Eye (tissue), 1 donor: ENCODE measurements at regions not wholly inside any gene's neighbourhood (a gene's known extent, or its start where the extent isn't known, plus 50 kb on each side); places are given as distances from the start of the nearest gene placed in this dataset.
A peak's percentile ranks its signal among the peaks of the same experiment; 100 is the strongest.
"Not testable (repeated sequence)": the region's sequence is repeated elsewhere in the genome, so short reads cannot be mapped to it uniquely, and the experiment has no call there.

Experiments used
- DNase-seq: peaks from one replicate; pipeline ENCODE4 v3.0.0-alpha.2; 2015

DNA sequence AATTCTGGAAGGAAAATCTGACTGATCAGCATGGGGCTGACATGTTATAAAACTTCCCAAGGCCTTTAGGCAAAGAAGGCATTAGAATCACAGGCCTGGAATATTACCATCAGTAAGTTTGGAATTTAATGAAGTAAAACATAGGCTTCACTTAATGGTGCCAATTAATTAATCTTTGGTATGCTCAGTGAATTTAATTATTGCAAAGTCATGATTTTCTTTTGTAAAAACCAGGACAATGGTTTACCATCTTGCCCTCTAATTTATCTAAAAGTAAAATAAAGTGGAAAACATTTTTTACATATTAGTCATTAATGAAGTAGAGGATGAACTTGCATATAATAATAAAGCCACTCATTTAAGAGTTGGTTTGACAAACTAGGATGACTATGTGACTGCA is 220.3 kb downstream of the SEC23IP start:
- no peak for DNase-seq

DNA sequence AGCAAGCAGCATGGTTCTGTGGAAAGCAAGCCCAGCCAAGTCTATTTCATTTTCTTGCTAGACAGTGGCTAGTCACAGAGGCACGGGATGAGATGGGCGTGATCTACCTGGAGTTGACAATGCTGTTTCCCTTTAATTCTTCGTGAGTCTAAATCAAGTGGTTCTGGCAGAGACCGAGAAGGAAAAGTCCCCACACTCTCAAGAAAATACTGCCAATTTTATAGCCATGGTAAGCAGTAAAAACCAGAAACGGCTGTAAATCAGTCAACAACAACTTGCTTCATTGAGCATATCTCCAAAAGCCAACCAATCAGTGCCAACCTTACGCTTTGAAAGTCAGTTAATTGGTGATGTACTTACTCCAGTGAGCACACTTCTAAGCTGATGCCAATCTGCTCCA is 223.4 kb downstream of the SEC23IP start:
- DNase-seq, result no peak

DNA sequence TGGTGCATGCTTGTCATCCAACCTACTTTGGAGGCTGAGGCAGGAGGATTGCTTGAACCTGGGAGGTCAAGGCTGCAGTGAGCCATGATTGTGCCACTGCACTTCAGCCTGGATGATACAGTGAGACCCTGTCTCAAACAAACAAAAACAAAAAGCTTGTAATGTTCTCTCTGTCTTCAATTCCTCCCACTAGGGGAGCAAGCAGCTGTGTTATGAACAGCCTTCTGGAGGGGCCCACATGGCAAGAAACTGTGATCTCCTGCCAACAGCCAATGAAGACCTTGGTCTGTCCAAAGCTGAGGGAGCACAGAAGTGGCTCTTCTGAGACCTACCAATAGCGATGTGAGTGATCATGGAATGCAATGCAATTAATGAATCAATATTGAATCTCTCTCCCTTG is 229.2 kb downstream of the SEC23IP start:
- no peak for DNase-seq

DNA sequence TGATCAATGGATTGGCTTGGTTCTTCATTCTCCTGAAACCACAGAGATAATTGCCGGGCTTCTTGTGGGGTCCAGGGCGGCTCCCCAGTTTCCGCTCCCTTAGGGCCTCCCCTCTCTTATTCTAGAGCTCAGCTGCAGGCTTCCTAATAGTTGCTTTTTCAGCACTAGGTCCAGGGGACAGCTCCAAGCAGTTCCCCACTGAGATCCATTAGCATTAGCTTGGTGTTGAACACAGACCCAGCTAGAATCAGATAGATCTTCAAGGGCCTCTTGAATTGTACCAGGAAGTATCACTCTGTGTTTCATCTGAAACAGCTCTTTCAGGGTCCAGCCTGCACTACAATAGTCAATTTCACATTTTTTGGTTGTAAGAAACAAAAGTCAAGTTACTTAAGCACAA is 238.7 kb downstream of the SEC23IP start:
- peak; percentile 82 for DNase-seq

DNA sequence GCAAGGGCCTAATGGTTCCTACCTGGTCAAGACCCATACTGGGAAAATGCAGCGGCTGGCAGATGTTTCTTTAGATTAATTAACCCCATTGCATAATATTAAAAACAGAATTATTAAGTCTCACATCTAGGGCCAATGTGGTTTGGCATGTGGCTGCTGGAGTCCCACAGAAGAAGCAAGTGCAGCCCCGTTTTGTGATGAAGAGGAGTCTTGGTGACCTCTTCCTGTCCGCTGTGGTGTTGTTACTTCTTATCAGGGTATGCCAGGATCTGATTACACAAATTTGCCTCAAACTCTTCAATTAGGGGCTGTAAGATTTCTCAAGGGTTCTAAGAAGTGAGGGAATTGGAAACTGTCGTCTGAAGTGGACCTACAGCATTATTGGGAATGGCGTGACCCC is 240.3 kb downstream of the SEC23IP start:
- DNase-seq, result no peak

DNA sequence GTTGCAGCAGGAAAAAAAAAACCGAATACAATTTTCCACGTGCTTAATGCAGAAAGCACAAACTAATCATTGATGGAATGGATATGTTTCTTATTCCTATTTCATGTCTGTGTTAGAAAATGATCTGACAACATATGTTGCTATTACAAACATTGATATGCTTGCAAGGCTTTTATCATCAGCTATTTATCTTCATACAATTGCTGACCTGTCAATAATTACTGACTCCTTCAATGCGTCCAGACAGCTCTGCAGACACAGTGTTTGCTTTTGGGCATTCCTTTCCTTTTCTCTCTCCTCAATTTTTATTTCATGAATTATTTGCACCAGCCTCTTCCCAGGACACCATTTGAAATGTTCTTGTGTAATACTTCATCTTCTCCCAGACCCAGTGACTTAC is 246.2 kb downstream of the SEC23IP start:
- DNase-seq, result no peak

DNA sequence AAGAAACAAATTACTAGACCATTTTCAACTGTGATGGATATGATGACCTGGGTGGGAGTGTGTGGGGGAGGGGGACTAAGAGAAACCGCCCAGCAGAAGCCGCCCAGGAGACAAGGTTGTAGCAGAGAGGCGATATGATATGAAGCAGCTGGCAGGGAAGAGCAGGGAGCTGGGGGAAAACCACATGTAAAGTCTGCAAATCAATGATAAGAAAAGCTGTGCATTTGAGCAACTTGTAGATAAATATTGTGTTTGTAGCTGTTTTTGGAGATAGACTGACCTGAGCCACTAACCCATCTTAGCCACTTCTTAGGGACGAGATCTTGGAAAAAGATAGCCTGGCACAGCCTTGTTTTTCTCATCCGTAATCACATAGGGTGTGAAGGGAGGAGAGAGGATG is 252.6 kb downstream of the SEC23IP start:
- DNase-seq, result no peak

DNA sequence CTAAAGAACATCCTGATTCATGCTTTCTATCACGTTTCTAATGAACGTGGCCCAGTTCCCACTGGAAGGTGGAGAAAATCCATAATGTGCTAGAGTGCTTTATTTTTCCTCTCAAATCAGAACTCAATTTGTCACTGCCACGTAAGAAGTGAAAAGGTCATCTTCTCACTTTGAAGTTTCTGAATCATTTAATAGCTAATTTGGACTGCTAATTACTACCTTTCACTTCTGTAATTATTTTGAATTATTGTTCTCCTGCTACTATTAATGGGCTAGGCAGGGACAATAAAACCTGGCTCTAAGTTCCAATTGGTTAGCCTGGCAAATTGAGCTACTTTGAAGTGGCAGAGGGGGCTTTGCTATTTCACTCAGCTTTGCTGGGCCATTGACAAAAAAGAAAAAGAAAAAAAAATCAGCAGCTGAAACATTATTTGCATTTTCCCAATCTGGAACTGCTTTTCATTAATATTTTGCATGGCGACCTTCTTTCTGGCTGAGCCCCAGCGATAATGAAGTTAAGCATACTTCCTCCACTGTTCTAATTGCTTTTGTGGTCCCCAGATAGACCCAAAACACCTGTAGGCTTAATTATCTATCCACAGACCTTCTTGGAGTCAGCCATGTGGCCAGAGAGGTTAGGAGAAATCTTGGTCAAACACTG is 264.2 kb downstream of the SEC23IP start:
- DNase-seq, result no peak

DNA sequence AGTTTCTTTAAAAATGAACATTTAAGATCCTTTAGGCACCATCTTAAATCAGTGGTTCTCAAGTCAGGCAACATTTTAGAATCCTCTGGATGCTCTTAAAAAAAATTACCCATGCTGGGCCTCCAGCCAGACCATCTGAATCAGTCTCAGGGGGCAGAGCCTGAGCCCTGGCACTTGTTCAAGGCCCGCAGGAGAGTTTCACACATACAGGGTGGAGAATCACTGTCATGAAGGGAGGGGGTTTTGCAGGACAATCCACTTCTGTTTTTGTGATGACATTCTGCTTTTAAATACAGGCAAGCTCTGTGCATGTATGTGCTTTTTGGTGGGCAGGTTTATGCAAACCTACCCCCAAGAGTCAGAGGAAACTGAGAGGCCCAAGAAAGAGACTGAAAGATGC is 268.6 kb downstream of the SEC23IP start:
- DNase-seq, result no peak

DNA sequence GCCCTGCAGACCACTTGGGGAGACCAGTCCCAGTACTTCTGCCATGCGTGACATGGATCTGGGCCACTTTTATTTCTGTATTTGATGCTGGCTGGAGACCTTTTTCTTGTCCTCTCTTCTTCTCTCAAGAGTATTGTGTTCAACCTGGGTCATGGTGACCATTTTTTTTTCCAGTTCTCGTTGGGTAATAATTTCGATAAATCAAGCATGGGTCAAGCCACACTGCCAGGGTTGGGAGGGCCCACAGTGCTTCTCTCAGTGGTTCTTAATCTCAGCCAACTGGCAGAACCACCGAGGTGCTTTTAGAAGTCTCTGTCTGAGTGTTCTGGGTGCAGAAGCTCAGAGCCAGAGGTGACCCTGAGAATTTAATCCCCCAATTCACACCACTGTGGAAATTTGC is 269.9 kb downstream of the SEC23IP start:
- DNase-seq, result no peak

DNA sequence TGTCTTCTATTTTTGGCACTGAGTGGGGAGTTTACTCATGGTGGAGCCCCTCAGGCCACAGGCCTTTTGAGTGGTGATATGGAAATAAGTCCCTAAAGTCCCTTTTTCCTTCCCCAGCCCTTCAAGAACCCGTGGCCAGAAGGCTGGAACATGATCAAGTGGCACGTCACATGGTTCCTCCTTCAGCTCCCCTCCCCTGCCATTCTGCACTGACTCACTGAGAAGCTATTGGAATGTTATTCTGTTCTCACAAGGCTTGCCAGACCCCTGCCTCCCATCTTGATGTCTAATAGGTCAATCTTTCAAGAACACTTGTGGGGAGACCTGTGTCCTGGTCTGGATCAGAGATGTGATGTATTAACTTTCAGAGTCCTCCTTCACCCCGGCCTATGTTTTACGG is 279.8 kb downstream of the SEC23IP start:
- DNase-seq, result no peak

DNA sequence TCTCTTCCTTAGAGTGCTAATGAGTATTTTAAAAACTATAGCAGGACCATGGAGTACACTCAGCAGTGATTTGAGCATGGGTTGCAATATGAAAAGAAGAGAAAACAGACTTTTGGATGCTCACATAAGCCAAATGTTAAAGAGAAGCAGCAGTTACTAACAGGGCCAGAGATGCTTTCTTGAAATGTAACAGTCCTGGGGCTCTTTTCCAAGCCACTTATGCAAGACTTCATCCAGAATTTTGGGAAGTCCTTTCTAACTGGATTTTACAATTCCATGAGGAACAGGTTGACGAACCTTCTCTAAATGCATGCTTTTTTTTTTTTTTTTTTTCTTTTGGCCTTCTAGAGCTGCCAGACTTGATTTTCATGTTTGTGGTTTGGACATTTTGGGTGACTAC is 282.0 kb downstream of the SEC23IP start:
- no peak for DNase-seq

DNA sequence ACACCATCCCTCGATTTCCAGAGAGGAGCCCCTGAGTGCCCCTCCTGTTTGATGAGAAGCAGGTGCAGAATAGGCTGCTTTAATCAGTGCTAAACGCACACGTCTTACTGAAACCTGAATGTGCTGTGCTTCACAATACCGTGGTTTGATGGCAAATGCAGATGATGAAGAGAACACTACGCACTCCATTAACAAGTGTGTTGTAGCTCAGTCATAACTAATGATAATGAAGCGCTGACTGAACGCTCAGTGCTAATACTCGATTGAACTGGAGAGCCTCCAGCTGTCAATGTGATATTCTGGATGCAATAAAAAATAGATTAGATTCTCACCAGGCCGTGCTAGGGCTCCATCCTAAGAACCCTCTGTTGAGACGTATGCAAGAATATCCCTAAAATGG is 279.7 kb upstream of the PLPP4 start:
- no peak for DNase-seq

DNA sequence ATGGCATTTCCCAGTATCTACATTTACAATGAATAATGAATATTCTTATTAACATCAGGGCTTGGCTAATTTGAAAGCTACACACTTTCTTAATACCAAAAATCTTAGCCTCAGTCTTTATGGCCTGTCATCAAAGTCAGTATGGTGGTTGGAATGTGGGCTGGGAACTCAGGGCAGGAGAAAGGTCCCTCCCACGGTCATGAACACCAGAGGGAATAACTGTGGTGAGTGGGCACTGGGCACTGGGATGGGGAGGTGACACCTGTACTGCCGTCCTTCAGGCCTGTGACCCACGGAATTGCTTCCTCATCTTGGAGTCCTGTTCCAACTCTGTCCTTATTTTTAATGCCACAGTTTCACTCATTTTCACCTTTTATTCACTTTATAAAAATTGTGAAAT is 276.9 kb upstream of the PLPP4 start:
- no peak for DNase-seq

DNA sequence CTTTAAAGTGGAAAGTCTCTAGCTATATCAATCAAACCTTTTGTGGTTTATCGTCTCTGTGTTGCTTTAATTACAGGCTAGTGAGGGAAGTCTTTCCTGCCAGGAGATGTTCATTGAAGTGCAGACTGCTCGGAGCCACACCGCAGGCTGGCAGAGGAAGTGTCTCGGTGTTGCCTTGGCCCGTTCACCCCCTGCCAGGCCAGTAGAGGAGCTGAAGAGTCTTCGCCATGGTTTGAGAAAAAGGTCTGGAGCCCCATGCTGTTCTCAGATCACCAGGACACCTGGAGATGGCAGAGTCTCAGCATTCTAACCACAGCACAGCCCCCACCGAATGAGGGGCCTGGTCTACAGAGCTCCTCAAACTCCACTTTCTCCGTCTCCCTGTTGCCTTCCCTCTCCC is 275.9 kb upstream of the PLPP4 start:
- DNase-seq, result no peak

DNA sequence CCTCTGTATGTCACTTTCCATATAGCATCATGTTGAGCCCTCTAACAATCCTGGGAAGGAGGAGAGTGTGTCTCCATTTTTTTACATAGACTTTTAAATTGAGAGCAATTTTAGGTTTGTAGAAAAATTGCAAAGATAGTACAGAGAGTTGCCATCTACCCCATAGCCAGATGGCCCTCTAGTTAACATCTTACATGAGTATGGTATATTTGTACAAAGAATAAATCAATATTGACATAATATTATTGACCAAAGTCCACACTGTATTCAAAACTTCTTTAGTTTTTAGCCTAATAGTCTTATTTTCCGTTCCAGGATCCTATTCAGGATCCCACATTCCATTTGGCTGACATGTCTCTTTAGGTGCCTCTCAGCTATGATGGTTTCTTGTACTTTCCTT is 274.6 kb upstream of the PLPP4 start:
- no peak for DNase-seq

DNA sequence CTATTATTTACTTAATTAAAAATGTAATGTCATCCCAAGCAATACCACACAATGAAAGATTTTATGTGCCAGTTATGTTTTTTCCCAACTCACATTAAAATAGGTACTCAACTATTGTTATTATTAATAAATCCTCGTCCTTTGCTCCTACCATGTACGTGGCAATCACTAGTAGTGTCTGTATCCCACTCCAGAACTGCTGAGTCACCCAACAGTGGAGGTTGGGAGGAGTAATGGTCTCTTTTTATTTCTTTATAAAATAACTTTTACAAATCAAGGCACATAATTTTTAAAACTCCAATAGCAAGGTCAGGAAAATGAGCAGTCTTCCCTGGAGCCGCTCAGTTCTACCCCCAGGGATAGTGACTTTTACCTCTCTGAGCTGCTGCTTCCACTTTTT is 273.5 kb upstream of the PLPP4 start:
- DNase-seq, result no peak

DNA sequence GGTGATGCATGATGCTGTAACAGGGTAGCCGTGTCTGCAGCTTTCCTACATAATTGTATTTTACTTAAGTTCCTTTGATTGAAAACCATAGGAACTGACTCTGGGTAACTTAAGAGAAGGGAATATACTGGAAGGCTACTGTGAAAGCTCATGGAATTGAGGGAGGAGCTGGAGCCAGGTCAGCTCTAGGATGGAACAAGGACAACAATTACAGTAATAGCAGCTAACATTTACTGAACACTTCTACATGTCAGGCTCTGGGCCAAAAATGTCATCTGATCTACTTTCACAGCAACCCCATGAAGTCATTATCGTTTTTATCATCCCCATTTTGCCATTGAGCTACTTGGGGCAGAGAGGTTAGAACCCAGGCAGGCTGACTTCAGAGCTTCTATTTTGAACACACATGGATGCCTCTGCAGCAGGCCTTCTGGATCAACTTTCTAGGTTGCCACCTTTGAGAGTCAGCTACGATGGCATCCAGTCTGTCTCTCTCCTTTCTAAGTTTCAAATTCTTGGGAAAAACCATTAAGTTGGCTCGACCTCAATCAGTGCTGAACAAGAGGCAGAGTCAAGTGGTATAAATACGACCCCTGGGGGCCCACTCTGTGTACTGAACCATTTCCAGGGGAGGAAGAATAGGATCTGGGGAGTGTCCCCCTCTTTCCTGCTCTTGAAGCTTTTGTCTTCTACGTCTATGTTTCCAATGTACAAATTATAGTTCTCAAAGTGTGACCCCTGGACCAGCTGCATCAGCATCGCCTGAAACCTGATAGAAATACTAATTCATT is 272.3 kb upstream of the PLPP4 start:
- DNase-seq, result no peak

DNA sequence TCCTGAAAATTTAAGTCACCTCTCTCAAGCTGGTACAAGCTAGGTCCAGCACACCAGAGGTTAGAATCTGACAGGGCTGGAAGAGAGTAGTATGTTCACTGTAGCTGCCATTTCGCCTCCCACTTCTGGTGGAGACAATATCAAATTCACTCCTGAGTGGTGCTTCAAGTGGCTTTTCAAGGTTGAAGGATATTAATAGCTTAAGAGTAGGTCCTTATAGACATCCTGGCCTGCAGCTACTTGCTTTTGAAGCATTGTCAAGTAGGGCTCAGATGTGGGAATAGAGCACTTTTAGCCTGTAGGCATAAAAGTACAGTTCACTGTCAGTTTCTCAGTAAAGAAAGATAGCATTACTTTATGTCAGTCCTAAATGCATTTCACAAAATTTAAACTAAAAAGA is 270.5 kb upstream of the PLPP4 start:
- DNase-seq, result no peak

DNA sequence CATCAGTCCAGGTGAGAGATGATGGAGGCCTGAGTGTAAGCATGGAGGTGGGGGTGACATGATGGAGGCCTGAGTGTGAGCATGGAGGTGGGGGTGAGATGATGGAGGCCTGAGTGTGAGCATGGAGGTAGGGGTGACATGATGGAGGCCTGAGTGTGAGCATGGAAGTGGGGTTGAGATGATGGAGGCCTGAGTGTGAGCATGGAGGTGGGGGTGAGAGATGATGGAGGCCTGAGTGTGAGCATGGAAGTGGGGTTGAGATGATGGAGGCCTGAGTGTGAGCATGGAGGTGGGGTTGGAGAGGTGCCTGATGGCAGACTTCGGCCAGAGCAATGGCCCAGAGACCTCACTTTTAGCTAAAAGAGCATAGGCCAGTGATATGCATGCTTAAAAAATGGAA is 269.9 kb upstream of the PLPP4 start:
- DNase-seq, result not testable (repeated sequence)

DNA sequence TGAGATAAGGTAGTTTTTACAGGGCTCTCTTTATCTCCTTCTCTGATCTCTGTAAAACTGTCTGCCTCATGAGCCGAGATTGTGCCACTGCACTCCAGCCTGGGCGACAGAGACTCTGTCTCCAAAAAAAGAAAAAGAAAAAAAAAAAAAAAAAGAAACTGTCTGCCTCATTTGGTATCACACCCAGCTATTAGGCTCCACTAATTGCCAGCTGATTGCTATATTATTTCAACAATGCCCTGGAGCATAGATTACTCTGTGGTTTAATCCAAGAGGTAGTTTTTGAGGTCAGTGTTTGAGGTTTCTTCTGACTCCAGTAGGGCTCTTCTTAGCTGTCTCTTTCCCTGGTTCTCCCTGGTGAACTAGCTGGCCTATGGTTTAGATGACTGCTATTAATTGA is 268.1 kb upstream of the PLPP4 start:
- DNase-seq, result no peak

DNA sequence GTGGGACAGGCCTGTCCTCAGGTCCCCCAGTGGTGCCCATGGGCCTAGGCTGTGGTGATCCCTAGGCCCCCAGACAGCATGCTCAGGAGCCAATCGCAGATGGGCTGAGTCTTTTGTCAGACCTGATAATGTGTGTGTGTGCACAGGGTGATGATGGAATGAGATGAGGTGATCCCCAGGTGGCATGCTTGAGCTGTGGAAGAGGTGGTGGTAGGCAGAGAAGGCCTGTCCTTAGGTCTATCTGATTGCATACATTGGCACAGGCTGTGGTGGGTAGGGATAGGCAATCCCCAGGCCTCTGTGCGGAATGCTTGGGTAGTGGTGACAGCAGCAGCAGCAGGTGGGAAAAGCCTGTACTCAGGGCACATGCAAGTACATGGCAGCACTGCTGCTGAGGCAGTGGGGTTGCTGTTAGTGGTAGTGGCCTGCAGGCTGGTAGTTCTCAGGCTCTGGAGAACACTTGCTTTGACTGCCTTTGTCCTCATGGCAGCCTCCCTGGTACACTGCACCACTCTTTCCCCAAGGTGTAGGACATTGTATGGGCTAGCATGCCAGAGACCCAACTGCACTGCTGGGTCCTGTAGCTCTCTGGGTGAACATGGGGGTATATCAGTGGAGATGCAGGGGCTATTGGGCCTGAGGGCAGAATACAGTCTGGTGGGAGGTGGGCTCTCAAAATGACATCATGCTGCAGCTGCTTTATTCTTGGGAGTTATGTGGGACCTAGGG is 260.9 kb upstream of the PLPP4 start:
- DNase-seq, result no peak

DNA sequence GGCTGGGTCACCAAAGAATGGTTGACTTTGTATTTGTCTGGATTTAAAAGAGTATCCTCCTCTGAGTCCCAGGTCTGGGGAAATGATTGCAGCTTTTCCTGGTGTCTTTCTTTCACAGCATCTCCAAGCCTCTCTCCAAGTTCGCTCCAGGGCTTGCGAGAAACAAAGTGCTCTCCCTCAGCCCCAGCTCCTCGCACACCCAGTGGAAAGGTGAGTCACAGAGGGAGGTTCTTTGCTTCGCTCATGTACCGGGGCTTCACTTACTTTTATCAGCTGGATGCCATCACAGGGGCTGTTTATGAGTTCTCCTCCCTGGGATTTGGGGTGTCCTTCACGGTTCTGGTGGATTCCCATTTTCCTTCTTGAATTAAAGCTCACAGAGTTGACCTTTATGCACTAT is 252.2 kb upstream of the PLPP4 start:
- DNase-seq, result no peak

DNA sequence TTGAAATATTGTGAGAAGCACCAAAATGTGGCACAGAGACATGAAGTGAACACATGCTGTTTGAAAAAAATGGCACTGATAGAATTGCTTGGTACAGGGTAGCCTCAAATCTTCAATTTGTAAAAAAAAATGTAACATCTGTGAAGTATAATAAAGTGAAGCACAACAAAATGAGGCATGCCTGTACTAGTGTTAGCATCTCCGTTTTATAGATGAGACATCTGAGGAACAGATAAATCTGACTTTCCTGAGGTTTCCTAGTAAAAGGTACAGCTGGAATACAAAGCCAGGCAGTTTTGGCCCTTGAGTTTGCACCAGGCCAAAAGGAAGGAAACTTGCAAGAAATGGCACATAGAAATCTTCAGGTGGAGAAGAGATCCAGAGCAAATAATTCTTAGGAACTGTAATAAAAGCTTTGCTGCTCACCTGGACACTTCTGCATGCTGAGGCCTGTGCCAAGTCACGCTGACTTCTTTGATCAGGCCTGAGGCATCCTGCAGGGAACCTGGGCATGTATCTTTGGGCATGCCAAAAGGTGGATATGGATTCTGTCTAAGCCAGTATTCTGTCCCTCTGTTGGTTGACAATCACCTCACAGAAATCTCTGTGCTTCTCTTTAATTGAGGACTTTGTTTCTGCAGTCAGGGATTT is 251.5 kb upstream of the PLPP4 start:
- no peak for DNase-seq
